Neuronal stem cell (in vitro differentiated cells): ENCODE measurements at regions not wholly inside any gene's neighbourhood (a gene's known extent, or its start where the extent isn't known, plus 50 kb on each side); places are given as distances from the start of the nearest gene placed in this dataset.

Experiments
- DNase-seq: peaks from one replicate; pipeline ENCODE4 v3.0.0-alpha.2; 2013; ENCODE audit warnings: low spot score
- H2AFZ ChIP-seq: one replicate; pipeline ENCODE4 v1.6.1; 2013; ENCODE audit warnings: mild to moderate bottlenecking, low read length, inconsistent platforms
- H2AK5ac ChIP-seq: 2 replicates; pipeline ENCODE4 v1.6.1; 2013; ENCODE audit warnings: low read depth, mild to moderate bottlenecking, inconsistent platforms, low read length, moderate library complexity, mixed read lengths
- H2BK120ac ChIP-seq: 2 replicates; pipeline ENCODE4 v1.6.1; 2013; ENCODE audit warnings: low read depth, mild to moderate bottlenecking, inconsistent platforms, low read length, moderate library complexity, mixed read lengths
- H2BK12ac ChIP-seq: one replicate; pipeline ENCODE4 v1.6.1; 2013; ENCODE audit warnings: low read length, inconsistent platforms
- H2BK15ac ChIP-seq: 2 replicates; pipeline ENCODE4 v1.6.1; 2013; ENCODE audit warnings: mild to moderate bottlenecking, low read length, inconsistent platforms, mixed read lengths
- H2BK5ac ChIP-seq: one replicate; pipeline ENCODE4 v1.6.1; 2013; ENCODE audit warnings: inconsistent platforms, mild to moderate bottlenecking, low read length, moderate library complexity
- H3K14ac ChIP-seq: one replicate; pipeline ENCODE4 v1.6.1; 2013; ENCODE audit warnings: low read length, inconsistent platforms
- H3K18ac ChIP-seq: 2 replicates; pipeline ENCODE4 v1.6.1; 2013; ENCODE audit warnings: low read length, inconsistent platforms
- H3K23ac ChIP-seq: 2 replicates; pipeline ENCODE4 v1.6.1; 2013; ENCODE audit warnings: low read depth, mild to moderate bottlenecking, mixed read lengths, low read length, inconsistent platforms; ENCODE audit not compliant: poor library complexity
- H3K27ac ChIP-seq: replicated peaks from 3 replicates; pipeline ENCODE4 v1.5.1; 2013; ENCODE audit warnings: low read length, inconsistent platforms
- H3K27me3 ChIP-seq, 3 experiments: 2 replicates each; pipeline ENCODE4 v1.6.1; 2013; ENCODE audit warnings: low read length in 3 of 3, mild to moderate bottlenecking in 2 of 3, inconsistent platforms in 1 of 3, low read depth in 1 of 3, mixed read lengths in 1 of 3, moderate library complexity in 1 of 3; ENCODE audit not compliant: control insufficient read depth in 3 of 3, insufficient read depth in 3 of 3
- H3K36me3 ChIP-seq, 2 donors: replicated peaks in 1 of 2; 2 replicates each; pipeline ENCODE4 v1.6.1; 2013; ENCODE audit warnings: low read length in 2 of 2; ENCODE audit not compliant: control insufficient read depth in 2 of 2, insufficient read depth in 2 of 2
- H3K4ac ChIP-seq: 2 replicates; pipeline ENCODE4 v1.6.1; 2013; ENCODE audit warnings: inconsistent platforms, mild to moderate bottlenecking, low read length, moderate library complexity
- H3K4me1 ChIP-seq, 2 donors: 1 replicate in 1 of 2; 2 replicates in 1 of 2; pipeline ENCODE4 v1.6.1; 2013; ENCODE audit warnings: low read length in 2 of 2, low read depth in 1 of 2; ENCODE audit not compliant: control insufficient read depth in 2 of 2, insufficient read depth in 1 of 2
- H3K4me2 ChIP-seq: one replicate; pipeline ENCODE4 v1.6.1; 2013; ENCODE audit warnings: mild to moderate bottlenecking, low read length, inconsistent platforms; ENCODE audit not compliant: insufficient read depth, poor library complexity, severe bottlenecking
- H3K4me3 ChIP-seq, 2 donors: 2 replicates each; pipeline ENCODE4 v1.5.1; 2013; ENCODE audit warnings: low read length in 2 of 2, mild to moderate bottlenecking in 2 of 2, inconsistent platforms in 1 of 2, moderate library complexity in 1 of 2
- H3K79me1 ChIP-seq: one replicate; pipeline ENCODE4 v1.6.1; 2013; ENCODE audit warnings: low read depth, mild to moderate bottlenecking, inconsistent platforms, low read length, moderate library complexity
- H3K9ac ChIP-seq: one replicate; pipeline ENCODE4 v1.6.1; 2013; ENCODE audit warnings: mild to moderate bottlenecking, low read depth, low read length, inconsistent platforms; ENCODE audit not compliant: poor library complexity
- H3K9me3 ChIP-seq, 2 donors: replicated peaks in 1 of 2; 2 replicates each; pipeline versions ENCODE3 to v1.6.1; 2013; ENCODE audit warnings: low read length in 2 of 2, mild to moderate bottlenecking in 2 of 2, inconsistent platforms in 1 of 2, low read depth in 1 of 2, mixed read lengths in 1 of 2, moderate library complexity in 1 of 2; ENCODE audit not compliant: control insufficient read depth in 2 of 2, insufficient read depth in 1 of 2
- H4K8ac ChIP-seq: one replicate; pipeline ENCODE4 v1.6.1; 2013; ENCODE audit warnings: low read depth, mild to moderate bottlenecking, inconsistent platforms, low read length, moderate library complexity
- H4K91ac ChIP-seq: one replicate; pipeline ENCODE4 v1.6.1; 2013; ENCODE audit warnings: low read length, low read depth, mild to moderate bottlenecking, inconsistent platforms; ENCODE audit not compliant: poor library complexity
- WGBS, 2 donors: extraction: QIAGEN DNeasy Blood & Tissue Kit; methylation state at CpG; one replicate each; pipeline ENCODE4 v1.1.7; 2013; ENCODE audit warnings: missing lambda C conversion rate in 2 of 2, mixed read lengths in 1 of 2; ENCODE audit not compliant: insufficient read length in 2 of 2, insufficient replicate concordance in 1 of 2; ENCODE audit errors: extremely low coverage in 2 of 2; 5-methylcytosine and 5-hydroxymethylcytosine counted together

DNA sequence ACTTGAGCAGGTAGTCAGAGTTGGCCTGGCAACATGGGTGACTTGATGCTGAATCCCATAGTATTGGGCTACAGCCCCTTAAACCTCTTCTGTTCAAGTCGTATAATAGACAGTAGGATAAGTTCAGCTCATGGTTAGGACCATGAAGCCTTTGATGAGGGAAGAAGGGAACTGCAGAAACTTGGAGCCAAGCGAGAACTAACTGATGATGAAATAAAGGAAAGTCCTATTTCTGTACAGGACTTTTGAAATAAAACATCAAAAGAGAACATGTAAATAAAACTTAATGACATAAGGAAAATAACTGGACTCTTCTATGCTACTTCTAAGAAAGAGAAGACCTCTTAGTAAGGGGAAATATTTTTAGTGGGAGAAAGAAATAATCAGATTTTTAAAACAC, 51.2 kb upstream of the UGP2 start:
- no CpG with 5 or more reads among the region's 2 CpGs for WGBS, 2 donors
- no peaks in the 10 kb centered on the region for H3K36me3 ChIP-seq

DNA sequence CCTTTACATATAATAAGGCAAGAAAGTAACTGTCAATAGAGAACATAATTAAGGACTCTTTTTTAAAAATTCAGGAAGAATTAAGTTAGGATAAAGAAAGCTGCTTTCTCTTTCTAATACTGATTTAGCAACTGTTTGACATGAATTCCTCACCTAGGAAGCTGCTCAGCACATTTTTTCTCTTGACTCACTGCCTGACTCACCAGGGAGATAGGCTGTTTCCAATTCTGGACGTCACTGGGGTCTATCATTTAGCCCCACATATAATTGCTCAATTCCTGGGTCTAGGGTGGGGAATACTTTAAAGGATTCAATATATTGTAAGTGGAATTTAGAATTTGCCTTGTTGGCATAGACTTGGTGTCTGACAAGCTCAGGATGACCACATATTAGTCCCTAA, 50.8 kb upstream of the UGP2 start:
- Histone ChIP-seq H3K4me3 (no peak overlapping the region), H3K4me1 (no peaks in the 10 kb centered on the region), H3K9me3 (no peaks in the 10 kb centered on the region), H3K14ac (no peak overlapping the region), H3K9ac (no peak overlapping the region), H3K36me3 (no peaks in the 10 kb centered on the region), H4K91ac (no peak overlapping the region), H2BK12ac (no peak overlapping the region), H2BK15ac (no peak overlapping the region), H3K18ac (no peak overlapping the region), H3K27me3 (no peaks in the 10 kb centered on the region), H3K27ac (no peak overlapping the region), H2AFZ (no peak overlapping the region), H3K79me1 (no peaks in the 10 kb centered on the region), H2AK5ac (no peak overlapping the region), H3K23ac (no peak overlapping the region), H3K4me2 (no peak overlapping the region), H4K8ac (no peak overlapping the region), H2BK5ac (no peak overlapping the region), H3K4ac (no peak overlapping the region), H2BK120ac (no peak overlapping the region)
- DNase-seq, result no peak
- WGBS, 2 donors, result no CpG with 5 or more reads among the region's 1 CpG

More for the DNA sequence above, 51.2 kb upstream of the UGP2 start:
- Histone ChIP-seq H2BK15ac (no peak overlapping the region), H2BK5ac (no peak overlapping the region), H3K18ac (no peak overlapping the region), H3K23ac (no peak overlapping the region), H4K91ac (no peak overlapping the region), H3K4me3 (no peak overlapping the region), H2BK120ac (no peak overlapping the region), H3K14ac (no peak overlapping the region), H2AK5ac (no peak overlapping the region), H3K4ac (no peak overlapping the region), H3K4me1 (no peaks in the 10 kb centered on the region), H2BK12ac (no peak overlapping the region), H3K9me3 (no peaks in the 10 kb centered on the region), H3K9ac (no peak overlapping the region), H3K27ac (no peak overlapping the region), H4K8ac (no peak overlapping the region), H3K27me3 (no peaks in the 10 kb centered on the region), H3K4me2 (no peak overlapping the region), H3K79me1 (no peaks in the 10 kb centered on the region), H2AFZ (no peak overlapping the region)
- DNase-seq, result no peak

DNA sequence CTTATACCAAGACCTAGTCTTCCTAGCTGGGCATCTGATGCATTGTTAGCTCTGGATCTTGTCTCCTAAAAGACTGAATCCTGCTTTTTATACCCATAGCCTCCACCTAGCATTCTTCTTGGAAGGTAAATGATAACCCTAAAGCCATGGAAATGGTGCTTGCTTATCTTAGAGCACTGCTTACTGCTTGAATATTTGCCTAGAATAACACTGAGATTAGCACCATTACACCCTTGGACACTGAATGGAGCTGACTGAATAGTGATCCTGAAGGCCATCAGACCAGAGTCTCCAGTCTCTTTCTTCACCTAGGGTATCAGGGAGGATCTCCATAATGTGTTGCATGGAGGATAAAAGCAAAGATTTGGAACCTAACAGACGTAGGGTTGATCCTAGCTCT, 50.3 kb upstream of the UGP2 start:
- Histone ChIP-seq H3K4me3 (no peak overlapping the region), H3K14ac (no peak overlapping the region), H3K9ac (no peak overlapping the region), H2AFZ (no peak overlapping the region), H3K36me3 (no peaks in the 10 kb centered on the region), H3K23ac (no peak overlapping the region), H3K4ac (no peak overlapping the region), H2AK5ac (no peak overlapping the region), H2BK12ac (no peak overlapping the region), H3K9me3 (no peaks in the 10 kb centered on the region), H3K4me1 (no peaks in the 10 kb centered on the region), H3K27me3 (no peaks in the 10 kb centered on the region), H2BK120ac (no peak overlapping the region), H3K79me1 (no peaks in the 10 kb centered on the region), H3K27ac (no peak overlapping the region), H4K8ac (no peak overlapping the region), H2BK15ac (no peak overlapping the region), H4K91ac (no peak overlapping the region), H3K18ac (no peak overlapping the region), H2BK5ac (no peak overlapping the region), H3K4me2 (no peak overlapping the region)
- WGBS, 2 donors, result no CpG with 5 or more reads among the region's 1 CpG
- DNase-seq, result no peak
